ENCODE measurements at regions not wholly inside any gene's neighbourhood (a gene's known extent, or its start where the extent isn't known, plus 50 kb on each side); places are given as distances from the start of the nearest gene placed in this dataset.

DNA sequence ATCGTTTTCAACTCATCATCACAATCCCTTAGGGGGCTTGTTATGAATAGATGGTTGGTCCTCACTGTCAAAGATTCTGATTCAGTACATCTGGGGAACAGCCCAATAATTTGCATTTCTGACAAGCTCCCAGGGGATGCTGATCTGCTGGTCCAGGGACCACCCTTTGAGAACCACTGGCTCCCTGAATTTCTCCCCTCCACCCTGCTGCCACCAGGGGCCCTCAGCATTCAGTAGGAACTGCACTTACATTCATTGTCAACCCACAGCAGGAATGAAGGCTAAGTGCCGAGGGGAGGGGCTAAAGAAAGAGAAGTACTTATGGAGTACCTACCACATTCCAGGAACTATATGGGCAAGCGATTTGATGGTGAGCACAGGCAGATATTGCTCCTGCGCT is 85.9 kb downstream of the BOD1 start:
- Histone ChIP-seq H3K4me3 (replicated peaks in 1 of 3; ENCODE audit: low read depth in 2 of 3, low read length in 3 of 3) (no peak overlapping the region), H3K27me3 (ENCODE audit: control insufficient read depth in 2 of 2, insufficient read depth in 2 of 2, low read length in 2 of 2) (peaks cover 0 to 2% of the 10 kb centered on the region in 2 donors), H3K9ac (ENCODE audit: insufficient read depth, low read length, poor library complexity, severe bottlenecking) (no peak overlapping the region), H3K27ac (ENCODE audit: low read depth in 1 of 2, low read length in 2 of 2) (no peak overlapping the region), H3K4me2 (replicated peaks; ENCODE audit: extremely low read depth, low read length, poor library complexity, severe bottlenecking) (no peak overlapping the region), H3K79me2 (ENCODE audit: insufficient read depth, low read length) (no peaks in the 10 kb centered on the region), H2AFZ (ENCODE audit: insufficient read depth, low read depth, low read length, poor library complexity, severe bottlenecking) (no peak overlapping the region), H3K9me3 (replicated peaks in 1 of 2; ENCODE audit: control insufficient read depth in 1 of 2, insufficient read depth in 1 of 2, low read length in 2 of 2) (no peaks in the 10 kb centered on the region), H3K4me1 (ENCODE audit: control insufficient read depth in 1 of 2, insufficient read depth in 2 of 2, low read length in 2 of 2) (no peaks in the 10 kb centered on the region), H4K20me1 (ENCODE audit: insufficient read depth, low read length) (no peaks in the 10 kb centered on the region), H3K36me3 (replicated peaks in 1 of 2; ENCODE audit: control insufficient read depth in 1 of 2, insufficient read depth in 2 of 2, low read length in 2 of 2) (no peaks in the 10 kb centered on the region)
- TF ChIP-seq, protein P1, sequence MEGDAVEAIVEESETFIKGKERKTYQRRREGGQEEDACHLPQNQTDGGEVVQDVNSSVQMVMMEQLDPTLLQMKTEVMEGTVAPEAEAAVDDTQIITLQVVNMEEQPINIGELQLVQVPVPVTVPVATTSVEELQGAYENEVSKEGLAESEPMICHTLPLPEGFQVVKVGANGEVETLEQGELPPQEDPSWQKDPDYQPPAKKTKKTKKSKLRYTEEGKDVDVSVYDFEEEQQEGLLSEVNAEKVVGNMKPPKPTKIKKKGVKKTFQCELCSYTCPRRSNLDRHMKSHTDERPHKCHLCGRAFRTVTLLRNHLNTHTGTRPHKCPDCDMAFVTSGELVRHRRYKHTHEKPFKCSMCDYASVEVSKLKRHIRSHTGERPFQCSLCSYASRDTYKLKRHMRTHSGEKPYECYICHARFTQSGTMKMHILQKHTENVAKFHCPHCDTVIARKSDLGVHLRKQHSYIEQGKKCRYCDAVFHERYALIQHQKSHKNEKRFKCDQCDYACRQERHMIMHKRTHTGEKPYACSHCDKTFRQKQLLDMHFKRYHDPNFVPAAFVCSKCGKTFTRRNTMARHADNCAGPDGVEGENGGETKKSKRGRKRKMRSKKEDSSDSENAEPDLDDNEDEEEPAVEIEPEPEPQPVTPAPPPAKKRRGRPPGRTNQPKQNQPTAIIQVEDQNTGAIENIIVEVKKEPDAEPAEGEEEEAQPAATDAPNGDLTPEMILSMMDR (IDR thresholded peaks at IDR 0.05): no peak
- no CpG with 5 or more reads among the region's 4 CpGs for WGBS (ENCODE audit: insufficient coverage)
- Mint-ChIP-seq H3K36me3 (no peaks in the 10 kb centered on the region), H3K27ac (no peak overlapping the region), H3K9me3 (no peaks in the 10 kb centered on the region), H3K27me3 (ENCODE audit: low read depth in 3 of 3) (peaks cover 0 to 12% (median 0%) of the 10 kb centered on the region in 3 donors), H3K4me1 (no peaks in the 10 kb centered on the region), H3K4me3 (no peak overlapping the region)
- intact Hi-C loops (cut with micrococcal nuclease): no loop called here
- no peak for DNase-seq

DNA sequence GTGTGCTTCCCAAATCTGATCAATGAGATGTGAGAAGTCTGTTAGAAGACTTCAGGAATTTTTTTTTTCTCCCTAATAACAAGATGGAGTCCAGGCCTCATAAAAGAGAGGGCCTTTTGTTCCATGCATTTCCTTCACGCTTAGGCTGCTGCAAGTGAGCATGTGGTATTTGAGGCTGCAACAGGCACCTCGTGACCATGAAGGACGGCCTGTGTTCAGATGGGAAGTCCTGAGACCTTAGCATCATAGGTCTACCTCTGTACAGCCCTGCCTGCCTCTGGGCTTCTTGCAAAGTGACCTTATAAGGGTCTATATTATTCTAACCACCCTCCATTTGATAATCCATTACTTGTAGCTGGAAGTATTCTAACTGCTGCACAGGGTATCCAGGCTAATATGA is 86.6 kb downstream of the BOD1 start:
- Mint-ChIP-seq H3K9me3 (no peaks in the 10 kb centered on the region), H3K4me3 (no peak overlapping the region), H3K27ac (no peak overlapping the region), H3K4me1 (no peaks in the 10 kb centered on the region), H3K27me3 (ENCODE audit: low read depth in 3 of 3) (peaks cover 0 to 11% (median 0%) of the 10 kb centered on the region in 3 donors), H3K36me3 (no peaks in the 10 kb centered on the region)
- H3K9me3 ChIP-seq (replicated peaks in 1 of 2; ENCODE audit: control insufficient read depth in 1 of 2, insufficient read depth in 1 of 2, low read length in 2 of 2): no peaks in the 10 kb centered on the region
- no peak overlapping the region for H2AFZ ChIP-seq (ENCODE audit: insufficient read depth, low read depth, low read length, poor library complexity, severe bottlenecking)
- TF ChIP-seq, protein P1 (IDR thresholded peaks at IDR 0.05): no peak
- H3K9ac ChIP-seq (ENCODE audit: insufficient read depth, low read length, poor library complexity, severe bottlenecking): no peak overlapping the region
- no peak overlapping the region for H3K27ac ChIP-seq (ENCODE audit: low read depth in 1 of 2, low read length in 2 of 2)
- peaks cover 0 to 2% of the 10 kb centered on the region in 2 donors for H3K27me3 ChIP-seq (ENCODE audit: control insufficient read depth in 2 of 2, insufficient read depth in 2 of 2, low read length in 2 of 2)
- WGBS (ENCODE audit: insufficient coverage): 75% methylated on average over 3 of the region's 3 CpGs
- H3K4me3 ChIP-seq (replicated peaks in 1 of 3; ENCODE audit: low read depth in 2 of 3, low read length in 3 of 3): no peak overlapping the region
- H3K79me2 ChIP-seq (ENCODE audit: insufficient read depth, low read length): no peaks in the 10 kb centered on the region
- no peak overlapping the region for H3K4me2 ChIP-seq (replicated peaks; ENCODE audit: extremely low read depth, low read length, poor library complexity, severe bottlenecking)
- H3K4me1 ChIP-seq (ENCODE audit: control insufficient read depth in 1 of 2, insufficient read depth in 2 of 2, low read length in 2 of 2): no peaks in the 10 kb centered on the region
- H4K20me1 ChIP-seq (ENCODE audit: insufficient read depth, low read length): no peaks in the 10 kb centered on the region
- no peaks in the 10 kb centered on the region for H3K36me3 ChIP-seq (replicated peaks in 1 of 2; ENCODE audit: control insufficient read depth in 1 of 2, insufficient read depth in 2 of 2, low read length in 2 of 2)
- intact Hi-C loops (cut with micrococcal nuclease): no loop called here
- no peak for DNase-seq
